Right lobe of liver (tissue), 4 donors: ENCODE measurements at regions not wholly inside any gene's neighbourhood (a gene's known extent, or its start where the extent isn't known, plus 50 kb on each side); places are given as distances from the start of the nearest gene placed in this dataset.

Experiments
- CTCF ChIP-seq, 4 donors: fragments of 200-600 bp in 3 of 4; fragments of 450-650 bp in 1 of 4; IDR thresholded peaks; one replicate each; pipeline versions ENCODE4 v1.5.1 to v1.8.0; 2016 to 2022; ENCODE audit warnings: antibody characterized with exemption in 4 of 4, mild to moderate bottlenecking in 2 of 4
- POLR2A ChIP-seq: fragments of 450-650 bp; IDR thresholded peaks from one replicate; pipeline ENCODE4 v1.6.1; 2017; ENCODE audit warnings: antibody characterized with exemption, mild to moderate bottlenecking
- donor health status: DM: no; HTN: no; CAD: no.
- donor health status: DM: no; HTN: no; CAD: no.
- donor health status: DM: no; HTN: yes; CAD: no.

- no peak for TF ChIP-seq CTCF (IDR thresholded peaks at IDR 0.05)
- no peak for TF ChIP-seq POLR2A
These were observed 189.5 kb downstream of the SHOX2 start for GRCh38 chr3:157916672-157917071.
